ENCODE measurements at regions not wholly inside any gene's neighbourhood (a gene's known extent, or its start where the extent isn't known, plus 50 kb on each side); places are given as distances from the start of the nearest gene placed in this dataset.

GRCh38 chr15:72840114-72840513 lies 56.6 kb upstream of the ADPGK start:
- TF ChIP-seq, protein P1, sequence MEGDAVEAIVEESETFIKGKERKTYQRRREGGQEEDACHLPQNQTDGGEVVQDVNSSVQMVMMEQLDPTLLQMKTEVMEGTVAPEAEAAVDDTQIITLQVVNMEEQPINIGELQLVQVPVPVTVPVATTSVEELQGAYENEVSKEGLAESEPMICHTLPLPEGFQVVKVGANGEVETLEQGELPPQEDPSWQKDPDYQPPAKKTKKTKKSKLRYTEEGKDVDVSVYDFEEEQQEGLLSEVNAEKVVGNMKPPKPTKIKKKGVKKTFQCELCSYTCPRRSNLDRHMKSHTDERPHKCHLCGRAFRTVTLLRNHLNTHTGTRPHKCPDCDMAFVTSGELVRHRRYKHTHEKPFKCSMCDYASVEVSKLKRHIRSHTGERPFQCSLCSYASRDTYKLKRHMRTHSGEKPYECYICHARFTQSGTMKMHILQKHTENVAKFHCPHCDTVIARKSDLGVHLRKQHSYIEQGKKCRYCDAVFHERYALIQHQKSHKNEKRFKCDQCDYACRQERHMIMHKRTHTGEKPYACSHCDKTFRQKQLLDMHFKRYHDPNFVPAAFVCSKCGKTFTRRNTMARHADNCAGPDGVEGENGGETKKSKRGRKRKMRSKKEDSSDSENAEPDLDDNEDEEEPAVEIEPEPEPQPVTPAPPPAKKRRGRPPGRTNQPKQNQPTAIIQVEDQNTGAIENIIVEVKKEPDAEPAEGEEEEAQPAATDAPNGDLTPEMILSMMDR (IDR thresholded peaks at IDR 0.05), result no peak
- TF ChIP-seq POLR2AphosphoS5 (IDR thresholded peaks at IDR 0.05; ENCODE audit: insufficient read depth in 1 of 2, low read depth in 1 of 2) (no peak), POLR2A (IDR thresholded peaks at IDR 0.05) (no peak)

DNA sequence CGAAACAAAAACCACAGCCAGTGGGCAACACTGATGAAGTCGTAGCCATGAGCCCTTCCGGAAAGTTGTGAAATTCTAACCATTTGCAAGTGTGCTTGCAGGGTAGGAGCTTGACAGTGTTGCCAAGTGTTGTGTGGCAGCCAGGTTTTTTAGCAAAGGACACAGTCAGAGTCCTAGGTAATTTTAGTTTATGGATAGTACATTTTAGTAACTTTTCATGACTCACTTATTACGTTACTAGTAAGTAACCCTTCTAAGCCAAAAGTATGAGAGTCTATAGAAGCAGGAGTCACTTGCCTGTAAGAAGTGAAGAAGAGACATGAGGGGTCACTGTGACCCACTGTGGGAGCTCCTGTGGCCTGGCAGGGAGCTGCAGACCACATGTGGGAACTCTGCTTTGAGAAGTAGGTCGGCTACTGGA lies 54.8 kb upstream of the ADPGK start:
- Histone ChIP-seq H3K9me3 (no peaks in the 10 kb centered on the region), H3K4me1 (peaks cover 8% of the 10 kb centered on the region), H3K27me3 (no peaks in the 10 kb centered on the region), H3K36me3 (no peaks in the 10 kb centered on the region), H3K4me3 (no peak overlapping the region), H3K27ac (no peak overlapping the region)
- intact Hi-C loops (cut with DNase I), result no loop called here
- TF ChIP-seq, protein P1 (IDR thresholded peaks at IDR 0.05), result no peak
- TF ChIP-seq POLR2A (IDR thresholded peaks at IDR 0.05) (no peak), POLR2AphosphoS5 (IDR thresholded peaks at IDR 0.05; ENCODE audit: insufficient read depth in 1 of 2, low read depth in 1 of 2) (no peak)
- no peak for DNase-seq (ENCODE audit: extremely low spot score in 2 of 2)

More at GRCh38 chr15:72840114-72840513, 56.6 kb upstream of the ADPGK start:
- no peak overlapping the region for H3K27ac ChIP-seq
- intact Hi-C loops (cut with DNase I), result no loop called here
- no peak overlapping the region for H3K4me3 ChIP-seq
- H3K4me1 ChIP-seq, result peaks cover 8% of the 10 kb centered on the region
- DNase-seq (ENCODE audit: extremely low spot score in 2 of 2), result no peak
- no peaks in the 10 kb centered on the region for H3K27me3 ChIP-seq
- no peaks in the 10 kb centered on the region for H3K9me3 ChIP-seq
- no peaks in the 10 kb centered on the region for H3K36me3 ChIP-seq

- no peaks in the 10 kb centered on the region for H3K9me3 ChIP-seq
- H3K4me3 ChIP-seq, result no peak overlapping the region
- TF ChIP-seq, protein P1 (IDR thresholded peaks at IDR 0.05), result no peak
- no peak for TF ChIP-seq POLR2A (IDR thresholded peaks at IDR 0.05)
- no peak for TF ChIP-seq POLR2AphosphoS5 (IDR thresholded peaks at IDR 0.05; ENCODE audit: insufficient read depth in 1 of 2, low read depth in 1 of 2)
- DNase-seq (ENCODE audit: extremely low spot score in 2 of 2), result no peak
- H3K4me1 ChIP-seq, result peaks cover 8% of the 10 kb centered on the region
- no peaks in the 10 kb centered on the region for H3K27me3 ChIP-seq
- H3K36me3 ChIP-seq, result no peaks in the 10 kb centered on the region
- intact Hi-C loops (cut with DNase I), result no loop called here
- no peak overlapping the region for H3K27ac ChIP-seq
Observed at GRCh38 chr15:72836676-72837330, 53.2 kb upstream of the ADPGK start.

- intact Hi-C loops (cut with DNase I), result no loop called here
- H3K4me1 ChIP-seq, result peaks cover 8% of the 10 kb centered on the region
- no peaks in the 10 kb centered on the region for H3K36me3 ChIP-seq
- DNase-seq (ENCODE audit: extremely low spot score in 2 of 2), result no peak
- TF ChIP-seq POLR2AphosphoS5 (IDR thresholded peaks at IDR 0.05; ENCODE audit: insufficient read depth in 1 of 2, low read depth in 1 of 2), result no peak
- no peaks in the 10 kb centered on the region for H3K27me3 ChIP-seq
- H3K27ac ChIP-seq, result no peak overlapping the region
- no peaks in the 10 kb centered on the region for H3K9me3 ChIP-seq
- no peak overlapping the region for H3K4me3 ChIP-seq
Observed at GRCh38 chr15:72835294-72835890, 51.8 kb upstream of the ADPGK start.

DNA sequence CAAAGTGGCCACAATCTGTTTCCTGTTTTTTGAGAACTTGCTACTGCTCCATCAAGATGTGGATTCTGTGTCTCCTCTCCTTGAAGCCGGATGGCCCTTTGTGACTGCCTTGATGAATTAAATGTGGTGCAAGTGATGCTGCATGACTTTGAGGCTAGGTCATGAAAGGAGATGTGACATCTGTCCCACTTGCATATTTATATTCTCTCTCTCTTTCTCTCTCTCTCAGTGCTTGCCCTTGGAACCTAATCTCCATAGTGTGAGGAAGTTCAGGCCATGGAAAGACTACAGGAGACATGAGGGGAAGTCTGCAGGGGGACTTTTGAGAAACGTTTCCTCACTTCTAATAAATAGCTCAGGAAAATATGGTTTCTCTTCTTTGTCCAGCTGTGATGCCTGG lies 50.0 kb upstream of the ADPGK start:
- no peak for TF ChIP-seq POLR2AphosphoS5 (IDR thresholded peaks at IDR 0.05; ENCODE audit: insufficient read depth in 1 of 2, low read depth in 1 of 2)
- TF ChIP-seq POLR2A (IDR thresholded peaks at IDR 0.05), result no peak
- TF ChIP-seq, protein P1 (IDR thresholded peaks at IDR 0.05), result no peak
- Histone ChIP-seq H3K36me3 (no peaks in the 10 kb centered on the region), H3K4me3 (no peak overlapping the region), H3K27me3 (no peaks in the 10 kb centered on the region), H3K27ac (no peak overlapping the region), H3K9me3 (no peaks in the 10 kb centered on the region), H3K4me1 (peaks cover under 1% of the 10 kb centered on the region)
- DNase-seq (ENCODE audit: extremely low spot score in 2 of 2), result no peak
- intact Hi-C loops (cut with DNase I), result no loop called here
